ENCODE measurements at regions not wholly inside any gene's neighbourhood (a gene's known extent, or its start where the extent isn't known, plus 50 kb on each side); places are given as distances from the start of the nearest gene placed in this dataset.
"Not testable (repeated sequence)": the region's sequence is repeated elsewhere in the genome, so short reads cannot be mapped to it uniquely, and the experiment has no call there.

- DNase-seq (ENCODE audit: low read depth in 1 of 2, low spot score in 1 of 2): not testable (repeated sequence)
Measured at GRCh38 chr2:16065272-16066069, 125.1 kb downstream of the MYCN start.

DNA sequence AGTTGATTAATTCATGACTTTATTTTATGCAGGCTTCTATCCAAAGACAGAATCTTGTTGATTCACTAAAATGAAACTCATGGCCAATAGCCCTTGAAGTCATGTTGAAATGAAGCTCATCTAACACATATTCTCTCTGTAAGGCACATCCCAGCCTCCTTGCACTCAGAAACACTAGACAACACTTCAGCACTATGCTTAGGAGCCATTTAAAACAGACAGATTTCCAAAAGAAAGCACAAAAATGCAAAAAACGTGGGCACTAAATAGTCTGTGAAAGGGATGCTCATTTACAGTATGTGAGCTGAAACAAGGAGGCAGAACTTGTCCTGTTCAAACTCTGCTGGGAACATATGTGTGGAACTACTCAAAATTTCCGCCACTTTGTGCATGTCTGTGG is 124.4 kb downstream of the MYCN start:
- DNase-seq (ENCODE audit: low read depth in 1 of 2, low spot score in 1 of 2): no peak

GRCh38 chr2:16063955-16064633 is 123.7 kb downstream of the MYCN start:
- no peak for DNase-seq (ENCODE audit: low read depth in 1 of 2, low spot score in 1 of 2)

DNA sequence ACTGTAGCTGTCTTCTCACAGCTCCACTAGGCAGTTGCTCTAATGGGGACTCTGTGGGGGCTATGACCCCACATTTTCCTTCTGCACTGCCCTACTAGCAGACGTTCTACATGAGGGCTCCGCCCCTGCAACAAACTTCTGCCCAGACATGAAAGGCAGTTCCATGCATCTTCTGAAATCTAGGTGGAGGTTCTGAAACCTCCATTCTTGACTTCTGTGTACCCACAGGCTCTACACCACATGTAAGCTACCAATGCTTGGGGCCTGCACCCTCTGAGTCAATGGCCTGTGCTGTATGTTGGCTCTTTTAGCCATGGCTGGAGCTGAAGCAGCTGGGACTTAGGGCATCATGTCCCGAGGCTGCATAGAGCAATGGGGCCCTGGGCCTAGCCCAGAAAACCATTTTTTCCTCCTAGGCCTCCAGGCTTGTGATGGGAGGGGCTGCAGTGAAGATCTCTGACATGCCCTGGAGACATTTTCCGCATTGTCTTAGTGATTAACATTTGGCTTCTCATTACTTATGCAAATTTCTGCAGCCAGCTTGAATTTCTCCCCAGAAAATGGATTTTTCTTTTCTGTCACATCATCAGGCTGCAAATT is 123.0 kb downstream of the MYCN start:
- no peak for DNase-seq (ENCODE audit: low read depth in 1 of 2, low spot score in 1 of 2)

GRCh38 chr2:16062471-16063250 is 122.3 kb downstream of the MYCN start:
- DNase-seq (ENCODE audit: low read depth in 1 of 2, low spot score in 1 of 2): no peak

GRCh38 chr2:16061441-16062217 is 121.3 kb downstream of the MYCN start:
- DNase-seq (ENCODE audit: low read depth in 1 of 2, low spot score in 1 of 2): no peak

- no peak for DNase-seq (ENCODE audit: low read depth in 1 of 2, low spot score in 1 of 2)
Measured at GRCh38 chr2:16060936-16061338, 120.6 kb downstream of the MYCN start.

GRCh38 chr2:16060125-16060935 is 120.0 kb downstream of the MYCN start:
- no peak for DNase-seq (ENCODE audit: low read depth in 1 of 2, low spot score in 1 of 2)

- DNase-seq (ENCODE audit: low read depth in 1 of 2, low spot score in 1 of 2): no peak
Measured at GRCh38 chr2:16059393-16060016, 119.2 kb downstream of the MYCN start.

DNA sequence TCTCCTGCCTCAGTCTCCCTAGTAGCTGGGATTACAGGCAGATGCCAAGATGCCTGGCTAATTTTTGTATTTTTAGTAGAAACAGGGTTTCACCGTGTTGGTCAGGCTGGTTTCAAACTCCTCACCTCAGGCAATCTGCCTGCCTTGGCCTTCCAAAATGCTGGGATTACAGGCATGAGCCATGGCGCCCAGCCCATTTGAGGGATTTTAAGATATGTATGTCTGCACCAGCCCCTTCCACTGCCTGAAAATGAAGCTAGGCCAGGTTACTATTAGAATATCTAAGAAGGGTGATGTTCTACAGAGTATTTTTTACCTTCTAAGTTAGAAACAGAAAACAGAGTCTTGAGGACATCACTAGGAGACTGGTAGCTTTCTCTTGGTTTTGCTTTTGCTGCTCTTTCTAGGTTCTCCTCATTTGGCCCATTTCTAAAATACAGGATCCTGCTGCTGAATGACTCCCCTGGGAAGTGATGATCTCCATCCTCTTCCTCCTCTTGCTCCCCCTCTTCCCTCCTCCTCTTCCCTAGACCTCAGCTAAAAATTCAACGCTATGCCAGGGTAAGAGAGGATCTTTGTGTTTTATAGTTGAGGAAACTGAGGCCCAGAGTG is 118.5 kb downstream of the MYCN start:
- DNase-seq (ENCODE audit: low read depth in 1 of 2, low spot score in 1 of 2): no peak

GRCh38 chr2:16058256-16058655 is 117.9 kb downstream of the MYCN start:
- DNase-seq (ENCODE audit: low read depth in 1 of 2, low spot score in 1 of 2): no peak

DNA sequence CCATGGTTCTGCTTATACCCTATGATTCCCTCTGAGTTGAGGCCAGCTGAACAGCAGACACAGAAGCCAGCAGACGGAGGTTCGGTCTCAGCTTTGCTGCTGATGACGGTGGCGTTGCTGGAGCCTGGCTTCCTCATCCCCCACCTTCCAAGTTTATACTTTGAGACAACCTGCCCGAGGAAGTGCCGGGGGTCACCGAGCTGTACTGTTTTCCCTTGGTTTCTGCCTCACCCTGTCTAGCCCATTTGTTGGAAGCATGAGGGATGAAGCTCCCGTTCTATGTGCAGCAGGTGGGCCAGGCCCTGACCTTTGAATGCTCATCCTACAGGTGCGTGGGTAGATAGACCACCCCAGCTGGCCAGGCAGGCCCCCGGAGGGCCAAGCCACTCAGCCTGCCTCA is 117.3 kb downstream of the MYCN start:
- DNase-seq (ENCODE audit: low read depth in 1 of 2, low spot score in 1 of 2): no peak

GRCh38 chr2:16055848-16056580 is 115.7 kb downstream of the MYCN start:
- no peak for DNase-seq (ENCODE audit: low read depth in 1 of 2, low spot score in 1 of 2)

- DNase-seq (ENCODE audit: low read depth in 1 of 2, low spot score in 1 of 2): no peak
Measured at GRCh38 chr2:16053437-16054257, 113.3 kb downstream of the MYCN start.

- DNase-seq (ENCODE audit: low read depth in 1 of 2, low spot score in 1 of 2): not testable (repeated sequence)
Measured at GRCh38 chr2:16052571-16053052, 112.3 kb downstream of the MYCN start.

GRCh38 chr2:16051841-16052564 is 111.7 kb downstream of the MYCN start:
- DNase-seq (ENCODE audit: low read depth in 1 of 2, low spot score in 1 of 2): no peak
